SK-N-SH (cell line): ENCODE measurements at regions not wholly inside any gene's neighbourhood (a gene's known extent, or its start where the extent isn't known, plus 50 kb on each side); places are given as distances from the start of the nearest gene placed in this dataset.

Source experiments
- CTCF ChIA-PET: fragments of 300-600, 350-600 bp; formaldehyde crosslinking; extraction: SDS; loops from one replicate; lab custom pipeline; 2021; lab: Yijun Ruan, JAX
- POLR2A ChIA-PET: fragments of 350-600 bp; sonication (Branson Sonifier 250); formaldehyde crosslinking; extraction: SDS; loops from one replicate; lab custom pipeline; 2020; ENCODE audit warnings: antibody characterized with exemption, inconsistent platforms; lab: Yijun Ruan, JAX
- DNase-seq: peaks from one replicate; pipeline ENCODE4 v3.0.0; 2012
- H2AFZ ChIP-seq: fragments of 200-600 bp; sonication (generic); 2 replicates; pipeline ENCODE4 v1.8.1; 2016; ENCODE audit warnings: antibody characterized with exemption, mild to moderate bottlenecking, low read depth
- H3F3A ChIP-seq: fragments of 200-600 bp; sonication (generic); replicated peaks from 2 replicates; pipeline ENCODE3; 2016; ENCODE audit warnings: antibody characterized with exemption, mild to moderate bottlenecking; ENCODE audit not compliant: insufficient read depth
- H3K27ac ChIP-seq, 2 experiments: fragments of 200-500 bp in 1 of 2; fragments of 200-600 bp in 1 of 2; sonication (Bioruptor generic) in 1 of 2; sonication (generic), shearing (Covaris generic) in 1 of 2; 2 replicates each; pipeline versions ENCODE4 v1.5.1 to v1.6.1; 2014 to 2016; ENCODE audit warnings: low read depth in 2 of 2, inconsistent platforms in 1 of 2, low read length in 1 of 2, mild to moderate bottlenecking in 1 of 2, mixed read lengths in 1 of 2
- H3K27me3 ChIP-seq: fragments of 200-600 bp; sonication (generic), shearing (Covaris generic); 2 replicates; pipeline ENCODE4 v1.6.1; 2016; ENCODE audit warnings: mixed run types; ENCODE audit not compliant: insufficient read depth
- H3K36me3 ChIP-seq, 2 experiments: fragments of 200-500 bp in 1 of 2; fragments of 200-600 bp in 1 of 2; sonication (Bioruptor generic) in 1 of 2; sonication (generic) in 1 of 2; replicated peaks in 1 of 2; 2 replicates each; pipeline versions ENCODE3 to v1.5.1; 2014 to 2016; ENCODE audit warnings: low read length in 1 of 2, mild to moderate bottlenecking in 1 of 2; ENCODE audit not compliant: insufficient read depth in 2 of 2, control insufficient read depth in 1 of 2
- H3K4me1 ChIP-seq, 2 experiments: fragments of 200-500 bp in 1 of 2; fragments of 200-600 bp in 1 of 2; sonication (Bioruptor generic) in 1 of 2; sonication (generic), shearing (Covaris generic) in 1 of 2; 2 replicates each; pipeline versions ENCODE4 v1.5.1 to v1.6.1; 2014 to 2016; ENCODE audit warnings: low read depth in 1 of 2, low read length in 1 of 2, mixed run types in 1 of 2; ENCODE audit not compliant: insufficient read depth in 2 of 2, control insufficient read depth in 1 of 2
- H3K4me2 ChIP-seq: fragments of 200-600 bp; sonication (generic), shearing (Covaris generic); 2 replicates; pipeline ENCODE4 v1.6.1; 2017; ENCODE audit warnings: mixed run types
- H3K4me3 ChIP-seq, 2 experiments: fragments of 200-500 bp in 1 of 2; fragments of 200-600 bp in 1 of 2; sonication (Bioruptor generic) in 1 of 2; sonication (generic), shearing (Covaris generic) in 1 of 2; 2 replicates each; pipeline versions ENCODE4 v1.5.1 to v1.8.1; 2014 to 2016; ENCODE audit warnings: low read depth in 2 of 2, inconsistent platforms in 1 of 2, low read length in 1 of 2, mild to moderate bottlenecking in 1 of 2, mixed read lengths in 1 of 2, moderate library complexity in 1 of 2
- H3K79me2 ChIP-seq: fragments of 200-600 bp; sonication (generic); 2 replicates; pipeline ENCODE4 v1.8.1; 2017; ENCODE audit warnings: mild to moderate bottlenecking; ENCODE audit not compliant: insufficient read depth
- H3K9ac ChIP-seq: fragments of 200-600 bp; sonication (generic); 2 replicates; pipeline ENCODE4 v1.6.1; 2017; ENCODE audit warnings: mixed run types
- H3K9me2 ChIP-seq: fragments of 200-600 bp; sonication (generic); 2 replicates; pipeline ENCODE4 v1.6.1; 2017; ENCODE audit warnings: mixed run types
- H3K9me3 ChIP-seq: fragments of 200-600 bp; sonication (generic); 2 replicates; pipeline ENCODE4 v1.6.1; 2017; ENCODE audit warnings: mixed run types, mild to moderate bottlenecking, moderate library complexity
- H4K20me1 ChIP-seq: fragments of 200-600 bp; sonication (generic); 2 replicates; pipeline ENCODE4 v1.6.1; 2017; ENCODE audit warnings: mild to moderate bottlenecking, mixed run types; ENCODE audit not compliant: insufficient read depth
- GATA2 ChIP-seq: sonication (generic); formaldehyde crosslinking; IDR thresholded peaks from 2 replicates; pipeline ENCODE4 v1.5.0; 2020; ENCODE audit warnings: mild to moderate bottlenecking, missing genetic modification reagents
- MAX ChIP-seq: IDR thresholded peaks from 2 replicates; pipeline ENCODE4 v1.4.0; 2012; ENCODE audit warnings: low read depth
- MEF2A ChIP-seq: IDR thresholded peaks from 2 replicates; pipeline ENCODE4 v1.4.0; 2012; ENCODE audit warnings: low read depth, borderline replicate concordance
- NFIC ChIP-seq: IDR thresholded peaks from 2 replicates; pipeline ENCODE4 v1.4.0; 2012; ENCODE audit warnings: borderline replicate concordance
- NRF1 ChIP-seq: IDR thresholded peaks from 2 replicates; pipeline ENCODE4 v1.6.1; 2012; ENCODE audit warnings: low read depth, mild to moderate bottlenecking, low read length
- POLR2AphosphoS5 ChIP-seq: IDR thresholded peaks from 2 replicates; pipeline ENCODE4 v1.6.1; 2012; ENCODE audit warnings: low read depth, low read length
- RFX5 ChIP-seq: IDR thresholded peaks from 2 replicates; pipeline ENCODE4 v1.6.1; 2012; ENCODE audit warnings: mild to moderate bottlenecking, improper control_type of control experiment, low read length
- SIN3A ChIP-seq: IDR thresholded peaks from 2 replicates; pipeline ENCODE4 v1.6.1; 2012; ENCODE audit warnings: low read depth, mild to moderate bottlenecking, low read length, moderate library complexity, borderline replicate concordance
- SMC3 ChIP-seq: IDR thresholded peaks from 2 replicates; pipeline ENCODE4 v1.6.1; 2012; ENCODE audit warnings: low read depth, low read length, improper control_type of control experiment
- YY1 ChIP-seq: IDR thresholded peaks from 2 replicates; pipeline ENCODE4 v1.4.0; 2012; ENCODE audit warnings: low read depth, mild to moderate bottlenecking
- WGBS: methylation state at CpG from one replicate; pipeline ENCODE4 v1.1.6; 2017; ENCODE audit warnings: low lambda C conversion rate; 5-methylcytosine and 5-hydroxymethylcytosine counted together
- TF ChIP-seq, protein P1 (sequence below): IDR thresholded peaks from 2 replicates; pipeline ENCODE4 v1.4.0; 2012; ENCODE audit warnings: low read depth, borderline replicate concordance
- TF ChIP-seq, protein P2 (sequence below): IDR thresholded peaks from 2 replicates; pipeline ENCODE4 v1.6.1; 2012; ENCODE audit warnings: mild to moderate bottlenecking, low read depth, low read length, moderate library complexity

GRCh38 chr4:166314902-166315301 is 441.9 kb downstream of the TLL1 start:
- CTCF ChIA-PET, result interaction anchor here (1.0 to 1.5 kb wide), 2 partner anchors 33 to 62 kb away, joined by 3 to 4 read pairs; no protein-coding TSS in a partner anchor
- no peak overlapping the region for H3K27ac ChIP-seq

DNA sequence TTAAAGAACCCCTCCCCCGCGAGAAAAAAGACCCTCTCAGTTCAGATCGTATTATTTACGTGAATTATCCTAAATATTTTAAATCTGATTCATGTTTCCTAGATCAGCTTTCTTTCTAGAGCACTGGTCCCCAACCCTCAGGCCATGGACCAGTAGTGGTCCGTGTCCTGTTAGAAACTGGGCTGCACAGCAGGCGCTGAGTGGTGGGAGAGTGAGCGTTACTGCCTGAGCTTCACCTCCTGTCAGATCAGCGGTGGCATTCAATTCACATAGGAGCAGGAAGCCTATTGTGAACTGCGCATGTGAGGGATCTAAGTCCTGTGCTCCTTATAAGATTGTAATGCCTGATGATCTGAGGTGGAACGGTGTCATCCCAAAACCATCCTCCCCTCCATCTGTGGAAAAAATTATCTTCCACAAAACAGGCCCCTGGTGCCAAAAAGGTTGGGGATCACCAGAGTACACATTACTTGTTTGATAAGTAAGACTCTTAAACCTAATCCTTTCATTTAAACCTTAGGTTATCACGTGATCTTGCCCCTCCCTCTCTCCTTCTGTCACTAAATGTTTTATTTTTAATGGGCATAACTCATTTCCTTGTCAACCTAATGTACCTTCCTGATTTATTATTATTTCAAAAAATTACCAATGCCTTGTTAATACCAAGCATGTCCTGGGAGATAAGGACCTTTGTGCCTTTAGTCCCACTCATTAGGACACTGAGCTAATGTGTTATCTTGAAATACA is 442.9 kb downstream of the TLL1 start:
- Histone ChIP-seq H3F3A (peaks cover 20% of the 10 kb centered on the region), H3K9me3 (no peaks in the 10 kb centered on the region), H3K9me2 (no peaks in the 10 kb centered on the region), H3K4me2 (no peak overlapping the region), H3K4me1 (0 out of 4 replicates have a peak, but pooled peaks cover 0 to 6% of the 10 kb centered on the region in 2 experiments), H3K4me3 (no peak overlapping the region), H2AFZ (no peak overlapping the region), H3K79me2 (no peaks in the 10 kb centered on the region), H3K36me3 (no peaks in the 10 kb centered on the region), H4K20me1 (no peaks in the 10 kb centered on the region), H3K27me3 (no peaks in the 10 kb centered on the region)
- POLR2A ChIA-PET, result no interaction called here
- no peak for DNase-seq
- 77% methylated on average over 11 of the region's 11 CpGs for WGBS
- no peak for TF ChIP-seq POLR2AphosphoS5
- no peak for TF ChIP-seq RFX5
- TF ChIP-seq, protein P1, sequence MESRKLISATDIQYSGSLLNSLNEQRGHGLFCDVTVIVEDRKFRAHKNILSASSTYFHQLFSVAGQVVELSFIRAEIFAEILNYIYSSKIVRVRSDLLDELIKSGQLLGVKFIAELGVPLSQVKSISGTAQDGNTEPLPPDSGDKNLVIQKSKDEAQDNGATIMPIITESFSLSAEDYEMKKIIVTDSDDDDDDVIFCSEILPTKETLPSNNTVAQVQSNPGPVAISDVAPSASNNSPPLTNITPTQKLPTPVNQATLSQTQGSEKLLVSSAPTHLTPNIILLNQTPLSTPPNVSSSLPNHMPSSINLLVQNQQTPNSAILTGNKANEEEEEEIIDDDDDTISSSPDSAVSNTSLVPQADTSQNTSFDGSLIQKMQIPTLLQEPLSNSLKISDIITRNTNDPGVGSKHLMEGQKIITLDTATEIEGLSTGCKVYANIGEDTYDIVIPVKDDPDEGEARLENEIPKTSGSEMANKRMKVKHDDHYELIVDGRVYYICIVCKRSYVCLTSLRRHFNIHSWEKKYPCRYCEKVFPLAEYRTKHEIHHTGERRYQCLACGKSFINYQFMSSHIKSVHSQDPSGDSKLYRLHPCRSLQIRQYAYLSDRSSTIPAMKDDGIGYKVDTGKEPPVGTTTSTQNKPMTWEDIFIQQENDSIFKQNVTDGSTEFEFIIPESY, result no peak
- no peak for TF ChIP-seq SMC3
- TF ChIP-seq, all 33 proteins: peak for 0
- no peak overlapping the region for H3K27ac ChIP-seq
- CTCF ChIA-PET, result interaction anchor here (1.0 to 1.5 kb wide), 2 partner anchors 32 to 63 kb away, joined by 3 to 4 read pairs; no protein-coding TSS in a partner anchor
- H3K9ac ChIP-seq, result no peak overlapping the region

More at GRCh38 chr4:166314902-166315301, 441.9 kb downstream of the TLL1 start:
- Histone ChIP-seq H3K4me2 (no peak overlapping the region), H3K9me2 (no peaks in the 10 kb centered on the region), H3K27me3 (no peaks in the 10 kb centered on the region)
- TF ChIP-seq, protein P2, sequence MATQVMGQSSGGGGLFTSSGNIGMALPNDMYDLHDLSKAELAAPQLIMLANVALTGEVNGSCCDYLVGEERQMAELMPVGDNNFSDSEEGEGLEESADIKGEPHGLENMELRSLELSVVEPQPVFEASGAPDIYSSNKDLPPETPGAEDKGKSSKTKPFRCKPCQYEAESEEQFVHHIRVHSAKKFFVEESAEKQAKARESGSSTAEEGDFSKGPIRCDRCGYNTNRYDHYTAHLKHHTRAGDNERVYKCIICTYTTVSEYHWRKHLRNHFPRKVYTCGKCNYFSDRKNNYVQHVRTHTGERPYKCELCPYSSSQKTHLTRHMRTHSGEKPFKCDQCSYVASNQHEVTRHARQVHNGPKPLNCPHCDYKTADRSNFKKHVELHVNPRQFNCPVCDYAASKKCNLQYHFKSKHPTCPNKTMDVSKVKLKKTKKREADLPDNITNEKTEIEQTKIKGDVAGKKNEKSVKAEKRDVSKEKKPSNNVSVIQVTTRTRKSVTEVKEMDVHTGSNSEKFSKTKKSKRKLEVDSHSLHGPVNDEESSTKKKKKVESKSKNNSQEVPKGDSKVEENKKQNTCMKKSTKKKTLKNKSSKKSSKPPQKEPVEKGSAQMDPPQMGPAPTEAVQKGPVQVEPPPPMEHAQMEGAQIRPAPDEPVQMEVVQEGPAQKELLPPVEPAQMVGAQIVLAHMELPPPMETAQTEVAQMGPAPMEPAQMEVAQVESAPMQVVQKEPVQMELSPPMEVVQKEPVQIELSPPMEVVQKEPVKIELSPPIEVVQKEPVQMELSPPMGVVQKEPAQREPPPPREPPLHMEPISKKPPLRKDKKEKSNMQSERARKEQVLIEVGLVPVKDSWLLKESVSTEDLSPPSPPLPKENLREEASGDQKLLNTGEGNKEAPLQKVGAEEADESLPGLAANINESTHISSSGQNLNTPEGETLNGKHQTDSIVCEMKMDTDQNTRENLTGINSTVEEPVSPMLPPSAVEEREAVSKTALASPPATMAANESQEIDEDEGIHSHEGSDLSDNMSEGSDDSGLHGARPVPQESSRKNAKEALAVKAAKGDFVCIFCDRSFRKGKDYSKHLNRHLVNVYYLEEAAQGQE, result no peak
- no peak for TF ChIP-seq NFIC
- TF ChIP-seq MAX, result no peak
- TF ChIP-seq SIN3A, result no peak
- TF ChIP-seq NRF1, result no peak
- no peak for TF ChIP-seq YY1
- TF ChIP-seq MEF2A, result no peak
- TF ChIP-seq GATA2, result no peak
- TF ChIP-seq, all 33 proteins: peak for 0
- H3K9ac ChIP-seq, result no peak overlapping the region
- WGBS, result 40% methylated on average over 1 of the region's 1 CpG
- H3F3A ChIP-seq, result peaks cover 18% of the 10 kb centered on the region
- 0 out of 4 replicates have a peak, but pooled peaks cover 0 to 6% of the 10 kb centered on the region in 2 experiments for H3K4me1 ChIP-seq
- H3K4me3 ChIP-seq, result no peak overlapping the region
- no peak for DNase-seq
- H3K9me3 ChIP-seq, result no peaks in the 10 kb centered on the region
- no peak overlapping the region for H2AFZ ChIP-seq
- no peaks in the 10 kb centered on the region for H3K79me2 ChIP-seq
- POLR2A ChIA-PET, result no interaction called here
- no peaks in the 10 kb centered on the region for H4K20me1 ChIP-seq
- H3K36me3 ChIP-seq, result no peaks in the 10 kb centered on the region
